HG03097 (cell line): ENCODE measurements at regions not wholly inside any gene's neighbourhood (a gene's known extent, or its start where the extent isn't known, plus 50 kb on each side); places are given as distances from the start of the nearest gene placed in this dataset.

Source experiments
- ATAC-seq: cut with Tn5 transposase; IDR thresholded peaks from one replicate; pipeline ENCODE4 v1.9.1; 2021; ENCODE audit not compliant: unreplicated experiment, low FRiP score

DNA sequence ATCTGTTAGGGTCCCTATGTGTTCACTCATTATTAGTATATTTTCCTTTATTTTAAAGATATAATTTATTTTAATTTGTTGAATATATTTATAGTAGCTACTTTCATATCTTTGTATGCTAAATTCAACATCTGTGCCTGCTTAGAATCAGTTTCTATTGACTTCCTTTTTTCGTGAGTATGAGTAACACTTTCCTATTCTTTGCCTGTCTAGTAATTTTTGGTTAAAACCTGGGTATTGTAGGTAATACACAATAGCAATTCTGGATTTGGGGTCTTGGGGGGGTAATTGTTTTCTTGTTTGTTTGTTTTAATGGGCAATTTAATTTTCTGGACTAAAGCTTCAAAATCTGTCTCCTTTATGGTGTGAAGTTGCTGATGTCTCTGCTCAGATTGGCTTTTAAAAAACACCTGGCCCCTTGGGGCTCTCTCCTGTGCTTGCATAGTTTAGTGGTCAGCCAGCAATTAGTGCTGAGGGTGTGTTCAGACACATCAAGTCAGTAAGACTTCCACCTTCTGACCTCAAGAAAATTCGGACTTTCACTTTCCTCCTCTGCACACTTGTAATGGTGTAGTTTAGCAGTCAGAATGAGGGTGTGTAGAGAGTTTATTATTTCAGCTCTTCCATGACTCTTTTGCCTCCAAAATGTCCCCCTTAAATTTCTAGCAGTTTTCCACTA, 124.4 kb upstream of the MAP1B start:
- ATAC-seq: no peak

DNA sequence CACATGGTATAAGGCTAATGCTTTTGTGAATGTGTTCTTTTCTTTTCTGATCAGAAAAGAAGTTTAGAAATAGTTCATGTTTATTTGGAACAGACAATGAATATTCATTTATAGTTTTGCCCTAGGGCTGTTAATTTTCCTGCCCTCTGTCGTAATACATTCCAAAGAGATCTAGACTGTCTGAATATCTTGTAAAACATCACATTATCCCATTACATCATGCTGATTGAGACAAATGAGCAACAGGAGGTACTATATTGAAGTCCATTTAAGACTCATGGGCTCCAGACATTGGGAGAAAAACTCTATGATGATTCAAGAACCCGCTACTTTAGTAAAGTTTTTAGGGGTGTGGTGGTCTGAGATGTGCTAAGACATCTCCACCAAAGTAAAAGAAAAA, 121.2 kb upstream of the MAP1B start:
- no peak for ATAC-seq

DNA sequence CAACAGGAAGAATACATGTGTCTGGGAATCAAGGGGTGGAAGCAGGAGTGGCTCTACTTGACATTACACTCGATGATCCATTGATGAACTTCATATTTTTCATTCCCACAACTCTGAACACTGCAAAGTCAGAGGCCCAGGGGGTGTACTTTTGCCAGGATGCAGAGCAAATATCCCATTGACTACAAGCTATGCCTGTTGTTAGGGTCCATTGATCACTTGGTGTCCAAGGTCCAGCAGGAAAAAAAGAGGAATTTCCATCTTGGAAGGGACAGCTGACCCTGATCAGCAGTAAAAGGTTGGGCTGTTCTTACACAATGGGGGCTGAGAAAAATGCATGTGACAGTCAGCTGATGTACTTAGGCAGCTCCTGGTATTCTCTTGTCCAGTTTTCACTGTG, 118.5 kb upstream of the MAP1B start:
- no peak for ATAC-seq

- ATAC-seq: no peak
Measured at GRCh38 chr5:71993600-71993999, 113.7 kb upstream of the MAP1B start.

DNA sequence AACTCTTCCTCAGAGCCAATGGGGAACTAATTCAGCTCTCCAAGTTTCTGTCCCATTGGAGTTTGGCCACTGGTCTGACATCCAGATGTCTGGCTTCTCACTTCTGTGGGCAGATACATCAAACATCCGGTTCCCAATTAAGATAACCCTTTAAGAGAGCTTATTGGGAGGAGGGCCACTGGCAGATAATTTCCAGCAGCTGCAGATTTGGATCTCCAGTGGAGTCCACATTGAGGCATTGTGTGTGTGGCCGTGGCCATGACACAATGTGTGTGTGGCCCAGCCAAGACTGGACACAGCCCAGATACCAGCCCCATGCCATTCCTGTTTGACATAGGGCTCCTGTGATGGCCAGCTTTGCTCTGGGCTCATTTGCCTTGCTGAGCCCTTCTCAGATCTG, 110.5 kb upstream of the MAP1B start:
- no peak for ATAC-seq

DNA sequence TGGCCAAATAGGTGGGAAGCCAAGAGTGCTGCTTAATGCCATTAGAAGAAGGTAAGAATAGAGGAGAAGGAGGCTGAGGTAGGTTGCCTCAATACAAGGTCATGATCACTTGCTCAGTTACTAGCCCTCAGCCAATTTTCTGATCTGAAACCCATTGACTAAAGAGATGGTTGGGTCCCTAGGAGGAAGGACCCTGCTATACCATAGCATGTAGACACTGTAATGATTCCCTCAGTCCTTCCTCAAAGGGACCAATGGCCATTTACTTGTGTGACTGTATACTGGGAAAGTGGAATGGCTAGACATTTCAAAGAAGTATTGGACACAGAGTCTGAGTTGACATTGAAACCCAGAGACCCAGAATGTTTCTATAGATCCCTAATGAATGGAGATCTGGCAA, 108.5 kb upstream of the MAP1B start:
- ATAC-seq: no peak

DNA sequence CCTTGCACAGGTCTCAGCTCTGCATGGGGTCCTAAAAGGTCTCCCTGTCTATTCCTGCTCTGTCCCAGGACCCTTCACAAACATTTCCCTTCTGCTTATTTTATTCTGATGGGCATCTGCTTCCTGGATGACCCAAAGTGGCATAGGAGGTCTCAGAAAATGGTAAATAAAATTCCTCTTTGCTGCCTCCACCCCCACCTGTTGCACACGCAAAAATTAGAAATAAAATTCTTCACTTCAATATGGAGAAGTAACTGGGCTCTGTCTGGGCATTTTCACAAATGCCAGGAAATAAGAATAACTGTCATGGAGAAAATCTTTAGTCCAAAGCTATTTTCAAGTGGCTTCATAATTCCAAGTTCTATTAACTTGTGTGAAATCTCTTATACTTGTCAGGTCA, 106.6 kb upstream of the MAP1B start:
- ATAC-seq: no peak

GRCh38 chr5:72005671-72006070, 101.6 kb upstream of the MAP1B start:
- no peak for ATAC-seq

- no peak for ATAC-seq
Measured at GRCh38 chr5:72006361-72006760, 100.9 kb upstream of the MAP1B start.

GRCh38 chr5:72007336-72008111, 99.8 kb upstream of the MAP1B start:
- ATAC-seq: no peak

DNA sequence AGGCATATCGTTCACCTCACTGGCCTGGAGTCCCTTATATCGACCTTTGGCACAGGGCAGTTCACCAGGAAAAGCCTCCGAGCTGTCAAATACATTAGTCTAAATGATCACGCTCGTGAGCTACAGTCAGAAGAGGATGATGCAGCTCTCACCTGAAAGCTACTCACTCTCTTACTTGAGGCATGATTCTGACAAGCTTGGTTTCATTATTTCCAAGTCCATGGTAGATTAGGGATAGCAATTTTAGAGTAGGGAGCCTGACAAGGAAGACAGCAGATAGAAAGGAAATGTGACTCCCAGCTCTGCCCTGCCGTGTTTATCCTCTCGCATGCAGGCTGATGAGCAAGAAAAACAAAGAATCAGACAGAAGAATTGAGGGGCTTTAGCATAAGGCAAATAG, 98.0 kb upstream of the MAP1B start:
- ATAC-seq: no peak

DNA sequence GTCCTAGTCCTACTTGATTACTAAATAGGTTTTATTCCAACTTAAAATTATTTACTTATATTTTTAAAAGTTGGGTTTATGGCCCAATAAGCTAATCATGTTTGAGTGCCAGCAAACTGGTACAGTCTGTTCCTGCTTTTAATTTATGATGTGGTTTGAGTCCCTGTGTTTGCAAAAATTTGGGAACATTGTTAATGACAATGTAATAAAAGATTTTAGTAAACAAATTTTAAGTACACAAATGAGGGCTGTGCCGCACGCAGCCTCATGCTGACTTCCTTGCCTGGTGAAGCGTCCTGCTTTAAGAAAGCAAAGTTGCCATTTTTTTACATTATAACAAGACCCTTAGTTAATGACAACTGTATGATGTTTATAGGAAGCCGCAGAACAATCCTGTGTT, 96.8 kb upstream of the MAP1B start:
- ATAC-seq: no peak

GRCh38 chr5:72012906-72013305, 94.4 kb upstream of the MAP1B start:
- ATAC-seq: no peak

DNA sequence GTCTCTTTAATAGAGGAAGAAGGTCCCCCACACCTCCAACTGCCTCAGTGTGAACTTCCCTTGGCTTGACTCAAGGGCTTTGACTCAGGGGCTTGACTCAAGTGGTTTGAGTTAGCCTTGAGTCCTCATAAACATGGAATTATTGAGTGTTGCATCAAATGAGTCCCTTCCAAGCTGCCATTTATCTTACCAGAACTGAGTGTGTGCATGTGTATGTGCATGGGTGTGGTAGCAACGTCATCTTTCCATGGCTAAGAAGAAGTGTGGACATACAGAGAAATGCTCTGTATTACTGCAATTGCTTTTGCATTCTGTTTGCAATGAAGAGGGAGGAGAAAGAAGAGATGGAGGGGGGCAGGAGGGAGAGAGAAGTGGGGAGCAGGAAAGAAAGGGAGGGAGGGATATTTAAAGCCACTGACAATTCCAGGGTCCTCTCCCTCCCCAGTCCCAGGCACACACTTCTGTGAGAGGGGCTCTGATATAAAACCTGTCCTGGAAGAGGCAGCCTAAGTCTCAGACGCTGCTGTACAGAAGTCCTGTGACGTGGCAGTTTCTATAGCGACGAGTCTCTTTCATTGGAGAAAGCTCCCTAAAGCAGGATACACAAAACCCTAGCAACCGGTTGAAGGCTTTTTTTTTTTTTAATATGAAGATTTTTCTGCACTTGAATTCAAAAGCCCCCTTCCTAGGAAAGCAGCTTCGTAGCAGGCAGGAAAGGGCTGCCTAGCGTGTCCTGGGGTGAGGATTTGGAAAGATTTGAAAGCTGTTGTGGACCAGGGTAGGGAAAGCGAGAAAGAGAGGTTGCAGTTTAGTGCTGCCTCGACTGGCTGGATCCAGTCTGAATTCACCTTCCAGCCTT, 93.3 kb upstream of the MAP1B start:
- no peak for ATAC-seq

DNA sequence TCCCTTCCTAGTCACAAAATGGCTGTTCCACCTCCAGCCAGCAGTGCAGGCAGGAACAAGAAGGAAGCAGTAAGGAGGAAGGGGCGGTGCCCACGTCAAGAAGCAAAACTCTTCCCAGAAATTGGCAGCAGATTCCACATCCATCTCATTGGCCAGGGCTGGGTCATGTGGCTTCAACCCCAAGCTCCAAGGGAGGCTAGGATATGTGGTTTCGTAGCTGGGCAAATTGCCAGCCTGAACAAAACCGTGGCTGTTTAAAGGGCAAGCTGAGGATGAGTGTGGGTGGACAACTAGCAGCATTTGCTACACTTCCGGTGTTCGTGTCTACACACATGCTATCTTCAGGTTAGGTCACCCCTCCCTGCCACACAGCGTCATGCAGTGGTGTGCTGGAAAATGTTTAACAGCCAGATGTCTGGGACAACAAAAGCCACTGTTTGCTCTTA, 92.1 kb upstream of the MAP1B start:
- no peak for ATAC-seq

GRCh38 chr5:72018143-72018803, 89.0 kb upstream of the MAP1B start:
- no peak for ATAC-seq

DNA sequence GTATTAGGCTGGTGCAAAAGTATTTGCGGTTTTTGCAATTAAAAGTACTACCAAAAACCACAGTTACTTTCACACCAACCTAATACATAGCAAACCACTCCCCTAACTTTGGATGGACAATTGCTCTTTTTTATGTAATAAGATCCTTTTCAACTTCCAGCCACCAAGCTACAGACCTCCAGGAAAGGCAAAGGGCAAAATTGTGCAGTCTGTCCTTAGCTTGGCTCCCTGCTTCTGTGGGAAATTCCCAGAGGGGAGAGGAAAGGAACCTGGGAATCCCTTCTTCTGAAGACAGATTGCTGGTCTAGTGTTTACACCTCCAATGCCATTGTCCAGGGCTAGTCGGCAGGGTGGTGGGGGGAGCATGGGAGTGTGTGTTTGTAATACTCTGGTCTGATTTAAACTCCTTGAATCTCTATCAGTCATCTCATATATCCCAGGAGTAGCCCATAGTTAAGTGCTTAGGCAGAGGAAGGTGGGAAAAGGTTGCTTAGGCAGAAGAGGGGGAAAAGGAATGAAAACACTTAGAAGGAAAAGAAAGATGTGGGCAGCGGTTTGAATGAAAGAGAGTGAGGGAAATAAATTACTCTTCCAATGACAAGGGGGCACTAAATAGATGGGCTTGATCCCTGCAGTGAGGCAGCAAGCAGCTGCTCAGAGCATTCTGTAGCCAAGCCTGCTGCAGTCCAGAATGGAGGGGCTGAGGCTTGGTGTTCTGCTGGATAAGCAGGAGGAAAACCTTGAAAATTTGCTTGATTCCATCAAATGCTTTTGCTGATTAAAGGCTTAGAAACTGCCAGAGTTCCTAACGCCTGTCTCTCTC, 86.9 kb upstream of the MAP1B start:
- no peak for ATAC-seq

GRCh38 chr5:72021651-72022357, 85.5 kb upstream of the MAP1B start:
- no peak for ATAC-seq

- ATAC-seq: no peak
Measured at GRCh38 chr5:72028382-72028781, 78.9 kb upstream of the MAP1B start.
